Adrenal gland (tissue), 9 donors: ENCODE measurements at regions not wholly inside any gene's neighbourhood (a gene's known extent, or its start where the extent isn't known, plus 50 kb on each side); places are given as distances from the start of the nearest gene placed in this dataset.

Experiments
- DNase-seq, 7 donors: peaks; one replicate each; pipeline ENCODE4 v3.0.0-alpha.2; 2019 to 2020
- H3K27ac ChIP-seq, 5 donors: fragments of 200-600 bp; sonication (generic) in 4 of 5; 1 replicate in 3 of 5; 2 replicates in 2 of 5; pipeline versions ENCODE4 v1.5.1 to v1.8.0; 2016 to 2020; ENCODE audit warnings: mild to moderate bottlenecking in 1 of 5
- H3K27me3 ChIP-seq: fragments of 200-600 bp; 2 replicates; pipeline ENCODE4 v1.8.0; 2021
- H3K36me3 ChIP-seq, 2 donors: fragments of 200-600 bp; replicated peaks in 1 of 2; 1 replicate in 1 of 2; 2 replicates in 1 of 2; pipeline versions ENCODE4 v1.5.1 to v1.8.0; 2018 to 2022
- H3K4me1 ChIP-seq, 2 donors: fragments of 200-600 bp; replicated peaks in 1 of 2; 1 replicate in 1 of 2; 2 replicates in 1 of 2; pipeline versions ENCODE4 v1.5.1 to v1.8.0; 2018 to 2021
- H3K4me3 ChIP-seq, 4 donors: fragments of 200-600 bp; sonication (generic) in 3 of 4; one replicate each; pipeline ENCODE4 v1.5.1; 2016 to 2018
- H3K9me3 ChIP-seq, 3 donors: fragments of 200-600 bp; sonication (generic) in 1 of 3; replicated peaks in 1 of 3; 1 replicate in 2 of 3; 2 replicates in 1 of 3; pipeline versions ENCODE4 v1.5.1 to v1.8.0; 2016 to 2021
- POLR2A ChIP-seq, 2 donors: fragments of 450-650 bp; IDR thresholded peaks; one replicate each; pipeline ENCODE4 v1.6.1; 2017; ENCODE audit warnings: antibody characterized with exemption in 2 of 2, mild to moderate bottlenecking in 2 of 2, moderate library complexity in 1 of 2
- WGBS, 4 donors: extraction: QIAGEN DNeasy Blood & Tissue Kit in 2 of 4; methylation state at CpG; one replicate each; pipeline versions ENCODE4 v1.1.5 to v1.1.7; 2013 to 2017; 5-methylcytosine and 5-hydroxymethylcytosine counted together
- intact Hi-C, 2 donors: fragments of 100-400 bp; cut with DNase I; formaldehyde crosslinking; loops; one replicate each; pipeline versions ENCODE4 v1.14.1 to v1.15.0; 2022 to 2023
- TF ChIP-seq, protein P1 (sequence below), 6 experiments: fragments of 450-650 bp in 4 of 6; fragments of 200-600 bp in 2 of 6; sonication (generic) in 1 of 6; IDR thresholded peaks; 1 replicate in 5 of 6; 2 replicates in 1 of 6; pipeline versions ENCODE4 v1.5.1 to v1.8.0; 2016 to 2021; ENCODE audit warnings: antibody characterized with exemption in 6 of 6, mild to moderate bottlenecking in 2 of 6, moderate library complexity in 1 of 6
- donor health status: healthy with polysubstance abuse.
- donor health status: Bipolar disorder and iron deficiency.
- donor health status: DM: yes; HTN: yes; CAD: no.
- donor health status: DM: no; HTN: no; CAD: no.
- donor health status: DM: no; HTN: no; CAD: no.

DNA sequence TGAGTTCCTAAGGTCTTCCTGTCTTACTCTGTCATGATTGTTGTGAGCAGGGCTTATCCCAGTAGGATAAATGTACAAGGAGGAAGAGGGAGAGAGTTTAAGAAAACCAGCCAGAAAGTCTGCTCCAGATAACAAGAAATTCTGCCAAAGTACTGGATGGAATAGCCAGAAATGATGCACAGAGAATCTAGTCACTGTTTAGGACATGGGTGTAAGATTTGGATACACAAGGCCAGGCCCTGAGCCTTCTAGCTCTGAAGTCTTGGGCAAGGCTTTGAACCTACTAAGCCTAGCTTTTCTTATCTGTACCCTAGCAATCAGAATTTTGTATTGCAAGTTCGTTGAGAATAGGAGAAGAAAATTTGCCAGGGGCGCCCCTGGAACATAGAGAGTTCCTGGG, 180.4 kb upstream of the ROPN1 start:
- TF ChIP-seq, protein P1, sequence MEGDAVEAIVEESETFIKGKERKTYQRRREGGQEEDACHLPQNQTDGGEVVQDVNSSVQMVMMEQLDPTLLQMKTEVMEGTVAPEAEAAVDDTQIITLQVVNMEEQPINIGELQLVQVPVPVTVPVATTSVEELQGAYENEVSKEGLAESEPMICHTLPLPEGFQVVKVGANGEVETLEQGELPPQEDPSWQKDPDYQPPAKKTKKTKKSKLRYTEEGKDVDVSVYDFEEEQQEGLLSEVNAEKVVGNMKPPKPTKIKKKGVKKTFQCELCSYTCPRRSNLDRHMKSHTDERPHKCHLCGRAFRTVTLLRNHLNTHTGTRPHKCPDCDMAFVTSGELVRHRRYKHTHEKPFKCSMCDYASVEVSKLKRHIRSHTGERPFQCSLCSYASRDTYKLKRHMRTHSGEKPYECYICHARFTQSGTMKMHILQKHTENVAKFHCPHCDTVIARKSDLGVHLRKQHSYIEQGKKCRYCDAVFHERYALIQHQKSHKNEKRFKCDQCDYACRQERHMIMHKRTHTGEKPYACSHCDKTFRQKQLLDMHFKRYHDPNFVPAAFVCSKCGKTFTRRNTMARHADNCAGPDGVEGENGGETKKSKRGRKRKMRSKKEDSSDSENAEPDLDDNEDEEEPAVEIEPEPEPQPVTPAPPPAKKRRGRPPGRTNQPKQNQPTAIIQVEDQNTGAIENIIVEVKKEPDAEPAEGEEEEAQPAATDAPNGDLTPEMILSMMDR (IDR thresholded peaks at IDR 0.05) = no peak
- TF ChIP-seq POLR2A (IDR thresholded peaks at IDR 0.05) = no peak
- H3K9me3 ChIP-seq = no peaks in the 10 kb centered on the region
- intact Hi-C loops = no loop called here
- H3K4me1 ChIP-seq = no peaks in the 10 kb centered on the region
- H3K4me3 ChIP-seq = no peak overlapping the region
- H3K27me3 ChIP-seq = no peaks in the 10 kb centered on the region
- no peak overlapping the region for H3K27ac ChIP-seq
- H3K36me3 ChIP-seq = no peaks in the 10 kb centered on the region
- WGBS, 4 donors = 83 to 93% (median 85%) methylated on average over 2 of the region's 2 CpGs
- DNase-seq = no peak

DNA sequence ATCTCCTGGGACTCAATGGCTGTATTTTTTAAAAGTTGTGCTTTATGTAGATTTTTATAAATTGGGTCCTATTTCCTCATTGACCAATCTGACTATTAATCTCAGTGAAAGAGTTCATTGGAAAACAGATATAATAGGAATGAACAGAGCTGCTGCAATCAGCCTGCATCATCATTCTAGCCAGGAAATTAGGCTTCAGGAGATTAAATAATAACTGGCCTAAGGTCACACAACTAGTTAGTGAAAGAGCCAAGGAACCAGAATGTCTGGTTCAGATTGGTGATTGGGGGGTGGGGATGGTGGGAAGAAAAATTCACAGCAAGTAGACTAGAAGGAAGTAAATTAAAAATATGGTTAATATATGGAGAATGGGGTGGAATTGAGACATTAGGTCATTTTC, 180.9 kb upstream of the ROPN1 start:
- DNase-seq = no peak
- H3K27ac ChIP-seq = no peak overlapping the region
- H3K36me3 ChIP-seq = no peaks in the 10 kb centered on the region
- no peak overlapping the region for H3K4me3 ChIP-seq
- intact Hi-C loops = no loop called here
- H3K9me3 ChIP-seq = no peaks in the 10 kb centered on the region
- no peak for TF ChIP-seq POLR2A (IDR thresholded peaks at IDR 0.05)
- TF ChIP-seq, protein P1 (IDR thresholded peaks at IDR 0.05) = no peak
- H3K27me3 ChIP-seq = no peaks in the 10 kb centered on the region
- no peaks in the 10 kb centered on the region for H3K4me1 ChIP-seq

DNA sequence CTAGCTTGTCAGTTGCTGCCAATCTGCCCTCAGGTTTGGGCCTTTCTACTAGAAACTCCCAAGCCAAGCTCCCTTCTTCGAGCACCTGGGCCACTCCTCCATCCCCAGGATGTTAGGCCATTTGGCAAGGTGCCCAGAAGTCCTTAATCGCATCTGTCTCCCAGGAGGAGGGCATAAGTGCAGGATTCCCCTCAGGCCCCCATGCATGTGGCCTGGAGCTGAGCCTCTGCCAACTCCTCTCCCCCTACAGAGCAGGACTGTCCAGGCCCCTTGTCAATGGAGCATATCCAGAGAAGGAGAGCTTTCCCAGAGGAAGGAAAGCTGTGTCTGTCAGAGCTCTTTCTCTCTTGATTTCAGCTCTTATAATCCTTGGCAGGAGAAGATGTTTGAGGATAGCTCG, 182.6 kb upstream of the ROPN1 start:
- TF ChIP-seq POLR2A (IDR thresholded peaks at IDR 0.05) = no peak
- TF ChIP-seq, protein P1 (IDR thresholded peaks at IDR 0.05) = no peak
- intact Hi-C loops = no loop called here
- H3K4me1 ChIP-seq = no peaks in the 10 kb centered on the region
- no peaks in the 10 kb centered on the region for H3K27me3 ChIP-seq
- 58 to 71% (median 65%) methylated on average over 2 to 3 of the region's 3 CpGs for WGBS, 4 donors
- peak in 3 of 7 donors; percentile 18 to 57 (median 24) for DNase-seq
- no peaks in the 10 kb centered on the region for H3K9me3 ChIP-seq
- no peak overlapping the region for H3K27ac ChIP-seq
- no peaks in the 10 kb centered on the region for H3K36me3 ChIP-seq
- no peak overlapping the region for H3K4me3 ChIP-seq

DNA sequence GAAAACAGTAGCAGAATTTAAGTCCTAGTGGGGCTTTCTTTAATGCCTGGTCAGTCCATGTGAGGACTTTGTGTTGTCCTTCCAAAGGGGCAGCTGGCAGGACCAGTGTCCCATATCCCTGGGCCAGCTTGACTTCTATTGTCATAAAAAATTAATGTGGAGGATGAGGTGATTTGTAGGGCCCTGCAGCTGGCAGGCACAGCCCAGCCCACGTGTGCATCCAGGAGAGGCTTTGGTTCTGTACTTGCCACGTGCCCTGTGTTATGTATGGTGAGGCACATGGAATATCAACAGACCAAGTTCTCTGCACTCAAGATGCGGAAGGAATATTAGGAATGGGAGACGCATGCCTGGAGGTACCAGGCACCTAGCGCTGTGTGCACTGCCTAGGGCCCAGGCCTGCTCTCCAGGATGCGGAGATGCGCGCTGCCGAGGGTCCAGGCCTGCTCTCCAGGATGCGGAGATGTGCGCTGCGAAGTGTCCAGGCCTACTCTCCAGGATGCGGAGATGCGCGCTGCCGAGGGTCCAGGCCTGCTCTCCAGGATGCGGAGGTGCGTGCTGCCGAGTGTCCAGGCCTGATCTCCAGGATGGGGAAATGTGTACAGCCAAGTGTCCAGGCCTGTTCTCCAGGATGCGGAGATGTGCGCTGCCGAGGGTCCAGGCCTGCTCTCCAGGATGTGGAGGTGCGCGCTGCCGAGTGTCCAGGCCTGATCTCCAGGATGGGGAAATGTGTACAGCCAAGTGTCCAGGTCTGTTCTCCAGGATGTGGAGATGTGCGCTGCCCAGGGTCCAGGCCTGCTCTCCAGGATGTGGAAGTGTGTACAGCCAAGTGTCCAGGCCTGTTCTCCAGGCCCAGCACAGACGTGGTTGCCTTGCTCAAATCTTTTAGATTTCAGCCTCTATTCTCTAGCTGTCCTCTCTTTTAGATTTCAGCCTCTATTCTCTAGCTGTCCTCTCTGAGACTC, 183.3 kb upstream of the ROPN1 start:
- DNase-seq = no peak
- no peaks in the 10 kb centered on the region for H3K27me3 ChIP-seq
- no peak overlapping the region for H3K4me3 ChIP-seq
- H3K36me3 ChIP-seq = no peaks in the 10 kb centered on the region
- H3K27ac ChIP-seq = no peak overlapping the region
- intact Hi-C loops = no loop called here
- H3K9me3 ChIP-seq = no peaks in the 10 kb centered on the region
- WGBS, 4 donors = 92 to 96% (median 94%) methylated on average over 24 to 27 of the region's 27 CpGs
- H3K4me1 ChIP-seq = no peaks in the 10 kb centered on the region
- TF ChIP-seq, protein P1 (IDR thresholded peaks at IDR 0.05) = no peak
- TF ChIP-seq POLR2A (IDR thresholded peaks at IDR 0.05) = no peak
